Liver (tissue), 3 donors: ENCODE measurements at regions not wholly inside any gene's neighbourhood (a gene's known extent, or its start where the extent isn't known, plus 50 kb on each side); places are given as distances from the start of the nearest gene placed in this dataset.

Experiments used
- FOXA2 ChIP-seq: IDR thresholded peaks from 2 replicates; pipeline ENCODE4 v1.6.1; 2016; ENCODE audit warnings: antibody characterized with exemption
- GABPA ChIP-seq, 2 donors: IDR thresholded peaks in 1 of 2; conservative IDR thresholded peaks in 1 of 2; 2 replicates each; pipeline ENCODE4 v1.6.1; 2016; ENCODE audit warnings: antibody characterized with exemption in 2 of 2, mild to moderate bottlenecking in 1 of 2, moderate library complexity in 1 of 2
- RAD21 ChIP-seq, 2 donors: IDR thresholded peaks; 2 replicates each; pipeline ENCODE4 v1.6.1; 2016; ENCODE audit warnings: antibody characterized with exemption in 2 of 2, mild to moderate bottlenecking in 2 of 2
- REST ChIP-seq: IDR thresholded peaks from 2 replicates; pipeline ENCODE4 v1.6.1; 2016; ENCODE audit warnings: antibody characterized with exemption, mild to moderate bottlenecking
- TAF1 ChIP-seq: conservative IDR thresholded peaks from 2 replicates; pipeline ENCODE4 v1.6.1; 2016; ENCODE audit warnings: antibody characterized with exemption, mild to moderate bottlenecking
- YY1 ChIP-seq: IDR thresholded peaks from 2 replicates; pipeline ENCODE4 v1.6.1; 2016; ENCODE audit warnings: antibody characterized with exemption, mild to moderate bottlenecking
- TF ChIP-seq, protein P1 (sequence below): fragments of 150-350 bp; IDR thresholded peaks from 2 replicates; pipeline ENCODE4 v1.5.1; 2017; ENCODE audit warnings: improper control_type of control experiment, low read depth, low read length; ENCODE audit not compliant: missing input control
- donor health status: healthy.
- donor health status: healthy.

- TF ChIP-seq, protein P1, sequence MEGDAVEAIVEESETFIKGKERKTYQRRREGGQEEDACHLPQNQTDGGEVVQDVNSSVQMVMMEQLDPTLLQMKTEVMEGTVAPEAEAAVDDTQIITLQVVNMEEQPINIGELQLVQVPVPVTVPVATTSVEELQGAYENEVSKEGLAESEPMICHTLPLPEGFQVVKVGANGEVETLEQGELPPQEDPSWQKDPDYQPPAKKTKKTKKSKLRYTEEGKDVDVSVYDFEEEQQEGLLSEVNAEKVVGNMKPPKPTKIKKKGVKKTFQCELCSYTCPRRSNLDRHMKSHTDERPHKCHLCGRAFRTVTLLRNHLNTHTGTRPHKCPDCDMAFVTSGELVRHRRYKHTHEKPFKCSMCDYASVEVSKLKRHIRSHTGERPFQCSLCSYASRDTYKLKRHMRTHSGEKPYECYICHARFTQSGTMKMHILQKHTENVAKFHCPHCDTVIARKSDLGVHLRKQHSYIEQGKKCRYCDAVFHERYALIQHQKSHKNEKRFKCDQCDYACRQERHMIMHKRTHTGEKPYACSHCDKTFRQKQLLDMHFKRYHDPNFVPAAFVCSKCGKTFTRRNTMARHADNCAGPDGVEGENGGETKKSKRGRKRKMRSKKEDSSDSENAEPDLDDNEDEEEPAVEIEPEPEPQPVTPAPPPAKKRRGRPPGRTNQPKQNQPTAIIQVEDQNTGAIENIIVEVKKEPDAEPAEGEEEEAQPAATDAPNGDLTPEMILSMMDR: no peak
- no peak for TF ChIP-seq TAF1
- TF ChIP-seq GABPA (IDR thresholded peaks at IDR 0.05 in 1 of 2, conservative IDR thresholded peaks at IDR 0.05 in 1 of 2): no peak
- no peak for TF ChIP-seq YY1
- no peak for TF ChIP-seq FOXA2
- TF ChIP-seq REST: no peak
- no peak for TF ChIP-seq RAD21 (IDR thresholded peaks at IDR 0.05)
These were observed 284.2 kb downstream of the C3orf38 start for GRCh38 chr3:88434001-88434400.
